ENCODE measurements at regions not wholly inside any gene's neighbourhood (a gene's known extent, or its start where the extent isn't known, plus 50 kb on each side); places are given as distances from the start of the nearest gene placed in this dataset.
"Not testable (repeated sequence)": the region's sequence is repeated elsewhere in the genome, so short reads cannot be mapped to it uniquely, and the experiment has no call there.

DNA sequence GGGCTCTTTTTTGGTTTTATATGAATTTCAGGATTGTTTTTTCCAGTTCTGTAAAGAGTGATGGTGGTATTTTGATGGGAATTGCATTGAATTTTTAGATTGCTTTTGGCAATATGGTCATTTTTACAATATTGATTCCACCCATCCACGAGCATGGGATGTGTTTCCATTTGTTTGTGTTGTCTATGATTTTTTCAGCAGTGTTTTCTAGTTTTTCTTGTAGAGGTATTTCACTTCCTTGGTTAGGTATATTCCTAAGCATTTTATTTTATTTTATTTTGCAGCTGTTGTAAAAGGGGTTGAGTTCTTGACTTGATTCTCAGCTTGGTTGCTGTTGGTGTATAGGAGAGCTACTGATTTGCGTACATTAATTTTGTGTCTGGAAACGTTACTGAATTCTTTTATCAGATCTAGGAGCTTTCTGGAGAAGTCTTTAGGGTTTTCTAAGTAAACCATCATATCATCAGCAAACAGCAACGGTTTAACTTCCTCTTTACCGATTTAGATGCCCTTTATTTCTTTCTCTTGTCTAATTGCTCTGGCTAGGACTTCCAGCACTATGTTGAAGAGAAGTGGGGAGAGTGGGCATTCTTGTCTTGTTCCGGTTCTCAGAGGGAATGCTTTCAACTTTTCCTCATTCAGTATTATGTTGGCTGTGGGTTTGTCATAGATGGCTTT, 69.4 kb upstream of the GNG12 start:
- H3K27me3 ChIP-seq (ENCODE audit: control insufficient read depth, insufficient read depth, low read length); H3K4me3 ChIP-seq (ENCODE audit: insufficient read depth, low read depth, low read length); DNase-seq; H3K36me3 ChIP-seq (replicated peaks; ENCODE audit: control insufficient read depth, insufficient read depth, low read length): not testable (repeated sequence)

DNA sequence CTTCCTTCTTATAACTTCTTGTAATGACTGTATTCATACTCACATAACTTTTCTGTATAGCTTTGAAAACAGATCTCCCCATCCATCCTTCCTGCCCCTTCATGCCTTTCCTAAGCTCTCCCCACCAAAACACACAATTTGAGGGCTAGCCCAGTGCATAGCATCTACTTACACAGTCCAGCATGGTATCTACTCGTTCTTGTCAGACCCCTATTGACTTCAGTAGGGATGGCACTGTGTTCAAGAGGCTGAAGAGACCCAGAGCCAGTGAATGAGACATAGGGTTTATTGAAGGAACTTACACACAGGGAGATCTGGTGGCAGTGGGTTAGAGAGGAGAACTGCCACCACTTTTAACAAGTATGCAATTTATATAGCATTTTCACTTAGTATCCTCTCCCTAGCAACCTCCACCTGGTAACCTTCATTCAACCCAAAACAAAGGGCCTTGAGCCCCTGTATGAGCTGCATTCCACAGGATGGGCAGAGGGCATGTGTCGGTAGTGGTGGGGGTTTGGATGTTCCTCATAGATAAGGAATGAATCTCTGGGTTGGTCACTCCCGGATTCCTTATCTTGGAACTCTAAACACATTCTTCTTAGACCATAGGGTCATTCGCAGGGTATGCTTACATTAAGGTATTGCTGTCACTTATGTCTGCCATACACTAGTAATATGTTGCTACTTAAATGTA, 64.9 kb upstream of the GNG12 start:
- no peak for DNase-seq
- no peak overlapping the region for H3K4me3 ChIP-seq (ENCODE audit: insufficient read depth, low read depth, low read length)
- no peaks in the 10 kb centered on the region for H3K36me3 ChIP-seq (replicated peaks; ENCODE audit: control insufficient read depth, insufficient read depth, low read length)
- no peaks in the 10 kb centered on the region for H3K27me3 ChIP-seq (ENCODE audit: control insufficient read depth, insufficient read depth, low read length)

GRCh38 chr1:67897270-67897949, 64.1 kb upstream of the GNG12 start:
- no peak overlapping the region for H3K4me3 ChIP-seq (ENCODE audit: insufficient read depth, low read depth, low read length)
- no peak for DNase-seq
- no peaks in the 10 kb centered on the region for H3K27me3 ChIP-seq (ENCODE audit: control insufficient read depth, insufficient read depth, low read length)
- no peaks in the 10 kb centered on the region for H3K36me3 ChIP-seq (replicated peaks; ENCODE audit: control insufficient read depth, insufficient read depth, low read length)

DNA sequence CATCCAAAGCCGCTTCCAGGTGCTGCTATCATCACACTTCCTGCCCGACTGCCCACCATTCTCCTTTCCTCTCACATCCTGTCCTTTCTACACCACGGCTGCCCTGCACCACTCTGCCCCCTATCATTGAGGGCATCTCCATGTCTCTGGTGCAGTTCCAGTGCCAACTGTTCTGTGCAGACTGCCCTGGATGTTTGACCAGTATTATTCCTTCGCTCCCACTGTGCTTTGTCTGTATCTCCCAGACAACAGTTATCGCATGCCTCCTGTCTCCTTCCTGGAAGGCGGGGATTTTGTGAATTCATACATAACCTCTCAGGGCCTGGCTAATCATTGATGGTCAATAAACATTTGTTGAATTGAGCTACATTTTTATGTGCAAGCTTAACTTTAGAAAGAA, 63.6 kb upstream of the GNG12 start:
- H3K4me3 ChIP-seq (ENCODE audit: insufficient read depth, low read depth, low read length), result no peak overlapping the region
- no peaks in the 10 kb centered on the region for H3K27me3 ChIP-seq (ENCODE audit: control insufficient read depth, insufficient read depth, low read length)
- DNase-seq, result no peak
- H3K36me3 ChIP-seq (replicated peaks; ENCODE audit: control insufficient read depth, insufficient read depth, low read length), result no peaks in the 10 kb centered on the region

- no peak for DNase-seq
- no peak overlapping the region for H3K4me3 ChIP-seq (ENCODE audit: insufficient read depth, low read depth, low read length)
- H3K36me3 ChIP-seq (replicated peaks; ENCODE audit: control insufficient read depth, insufficient read depth, low read length), result no peaks in the 10 kb centered on the region
- no peaks in the 10 kb centered on the region for H3K27me3 ChIP-seq (ENCODE audit: control insufficient read depth, insufficient read depth, low read length)
Observed at GRCh38 chr1:67894981-67895735, 61.9 kb upstream of the GNG12 start.

DNA sequence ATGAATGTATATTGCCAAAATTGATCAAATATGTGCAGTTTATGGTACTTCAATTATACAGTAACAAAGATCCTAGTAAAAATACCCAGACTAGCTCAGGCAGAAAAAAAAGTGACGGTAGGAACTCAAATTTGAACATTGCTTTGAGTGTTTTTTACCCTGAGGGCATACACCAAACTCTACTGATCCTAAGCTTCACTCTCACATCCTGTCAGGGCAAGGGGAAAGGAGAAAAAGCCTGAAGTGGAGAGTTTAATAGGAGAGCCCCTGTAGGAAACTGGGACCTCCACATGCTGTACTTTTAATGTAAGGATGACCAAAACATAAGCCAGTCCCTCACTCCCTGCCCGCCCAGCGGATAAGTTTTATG, 59.8 kb upstream of the GNG12 start:
- Histone ChIP-seq H3K27me3 (ENCODE audit: control insufficient read depth, insufficient read depth, low read length) (no peaks in the 10 kb centered on the region), H3K36me3 (replicated peaks; ENCODE audit: control insufficient read depth, insufficient read depth, low read length) (no peaks in the 10 kb centered on the region), H3K4me3 (ENCODE audit: insufficient read depth, low read depth, low read length) (no peak overlapping the region)
- no peak for DNase-seq

- Histone ChIP-seq H3K27me3 (ENCODE audit: control insufficient read depth, insufficient read depth, low read length) (no peaks in the 10 kb centered on the region), H3K36me3 (replicated peaks; ENCODE audit: control insufficient read depth, insufficient read depth, low read length) (no peaks in the 10 kb centered on the region), H3K4me3 (ENCODE audit: insufficient read depth, low read depth, low read length) (no peak overlapping the region)
- DNase-seq, result no peak
Observed at GRCh38 chr1:67892476-67893125, 59.3 kb upstream of the GNG12 start.

DNA sequence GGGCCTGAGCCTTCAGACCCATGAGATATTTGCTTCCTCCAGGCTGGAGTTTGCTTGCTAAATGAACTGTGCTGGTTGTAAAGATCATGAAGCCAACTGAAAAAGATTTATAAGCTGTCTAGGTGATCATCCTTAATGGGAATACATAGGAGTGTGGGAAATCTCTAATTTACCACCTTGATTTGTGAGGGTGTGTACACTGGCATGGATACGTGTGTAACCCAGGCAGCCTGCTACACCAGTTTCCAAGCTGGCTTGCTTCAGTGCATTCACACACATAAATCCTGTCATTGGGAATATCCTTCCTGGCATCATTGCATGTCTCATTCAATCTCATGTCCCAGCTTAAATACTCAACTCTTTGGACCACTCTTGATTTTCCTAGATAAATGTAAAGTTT, 57.6 kb upstream of the GNG12 start:
- no peaks in the 10 kb centered on the region for H3K36me3 ChIP-seq (replicated peaks; ENCODE audit: control insufficient read depth, insufficient read depth, low read length)
- no peak overlapping the region for H3K4me3 ChIP-seq (ENCODE audit: insufficient read depth, low read depth, low read length)
- no peaks in the 10 kb centered on the region for H3K27me3 ChIP-seq (ENCODE audit: control insufficient read depth, insufficient read depth, low read length)
- DNase-seq, result no peak

DNA sequence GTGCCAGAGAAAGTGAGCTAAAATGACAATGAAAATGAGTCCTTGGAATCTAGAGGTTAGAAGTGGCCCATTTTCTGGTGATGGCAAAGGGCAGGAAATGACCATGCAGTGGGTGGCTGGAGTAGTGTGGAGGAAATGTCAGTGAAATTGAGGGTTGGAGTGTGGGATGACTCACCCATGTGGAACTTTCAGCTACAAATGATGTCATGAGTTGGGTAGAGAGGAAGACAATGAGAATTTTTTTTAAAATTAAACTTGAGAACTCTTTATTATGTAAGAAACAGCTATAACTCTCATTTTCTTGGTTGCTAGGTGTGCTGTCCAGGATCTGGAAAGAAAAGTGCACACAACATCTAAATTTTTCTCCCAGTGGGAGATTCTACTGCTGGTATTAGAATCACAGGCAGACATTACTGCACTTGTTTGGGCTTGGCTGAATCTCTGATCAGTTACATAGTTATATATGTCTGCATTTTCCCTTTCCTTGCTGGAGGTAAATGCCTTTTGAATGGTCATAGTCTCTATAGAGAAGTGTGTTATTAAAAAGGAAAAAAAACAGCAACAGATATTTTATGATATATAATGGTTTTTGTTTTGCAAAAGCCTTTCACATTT, 56.8 kb upstream of the GNG12 start:
- Histone ChIP-seq H3K36me3 (replicated peaks; ENCODE audit: control insufficient read depth, insufficient read depth, low read length) (no peaks in the 10 kb centered on the region), H3K27me3 (ENCODE audit: control insufficient read depth, insufficient read depth, low read length) (no peaks in the 10 kb centered on the region), H3K4me3 (ENCODE audit: insufficient read depth, low read depth, low read length) (no peak overlapping the region)
- DNase-seq, result no peak

DNA sequence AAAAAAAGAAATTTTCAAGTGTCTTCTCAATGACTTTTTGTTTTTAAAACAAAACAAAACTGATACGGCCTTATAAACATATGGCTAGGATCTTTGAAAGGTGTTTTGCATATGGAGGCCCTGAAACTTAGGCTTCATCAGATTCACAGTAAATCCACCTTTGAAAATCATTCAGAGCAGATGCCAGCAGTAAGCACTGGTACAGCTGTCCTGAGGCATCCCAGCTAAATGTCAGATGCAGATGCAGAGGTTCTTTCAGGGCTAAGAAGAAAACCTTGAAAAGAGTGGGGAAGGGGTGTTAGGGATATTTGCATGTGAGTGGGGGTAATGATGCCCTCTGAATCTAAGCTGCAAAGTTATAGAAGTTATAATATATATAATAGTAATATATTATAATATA, 56.2 kb upstream of the GNG12 start:
- Histone ChIP-seq H3K27me3 (ENCODE audit: control insufficient read depth, insufficient read depth, low read length) (no peaks in the 10 kb centered on the region), H3K36me3 (replicated peaks; ENCODE audit: control insufficient read depth, insufficient read depth, low read length) (no peaks in the 10 kb centered on the region), H3K4me3 (ENCODE audit: insufficient read depth, low read depth, low read length) (no peak overlapping the region)
- no peak for DNase-seq

- peak; percentile 20 for DNase-seq
- Histone ChIP-seq H3K4me3 (ENCODE audit: insufficient read depth, low read depth, low read length) (no peak overlapping the region), H3K27me3 (ENCODE audit: control insufficient read depth, insufficient read depth, low read length) (no peaks in the 10 kb centered on the region), H3K36me3 (replicated peaks; ENCODE audit: control insufficient read depth, insufficient read depth, low read length) (no peaks in the 10 kb centered on the region)
Observed at GRCh38 chr1:67888216-67889106, 55.2 kb upstream of the GNG12 start.

- DNase-seq, result no peak
- Histone ChIP-seq H3K4me3 (ENCODE audit: insufficient read depth, low read depth, low read length) (no peak overlapping the region), H3K36me3 (replicated peaks; ENCODE audit: control insufficient read depth, insufficient read depth, low read length) (no peaks in the 10 kb centered on the region), H3K27me3 (ENCODE audit: control insufficient read depth, insufficient read depth, low read length) (no peaks in the 10 kb centered on the region)
Observed at GRCh38 chr1:67887146-67887545, 53.9 kb upstream of the GNG12 start.

GRCh38 chr1:67886076-67886475, 52.8 kb upstream of the GNG12 start:
- H3K27me3 ChIP-seq (ENCODE audit: control insufficient read depth, insufficient read depth, low read length), result no peaks in the 10 kb centered on the region
- H3K36me3 ChIP-seq (replicated peaks; ENCODE audit: control insufficient read depth, insufficient read depth, low read length), result no peaks in the 10 kb centered on the region
- no peak overlapping the region for H3K4me3 ChIP-seq (ENCODE audit: insufficient read depth, low read depth, low read length)
- no peak for DNase-seq
